Fibroblast of pulmonary artery (primary cell): ENCODE measurements at regions not wholly inside any gene's neighbourhood (a gene's known extent, or its start where the extent isn't known, plus 50 kb on each side); places are given as distances from the start of the nearest gene placed in this dataset.

Experiments used
- DNase-seq: peaks from one replicate; pipeline ENCODE4 v3.0.0-alpha.2; 2010; ENCODE audit warnings: low read depth
- H3K4me3 ChIP-seq: replicated peaks from 2 replicates; pipeline ENCODE4 v1.5.1; 2011; ENCODE audit warnings: low read depth, mild to moderate bottlenecking, control low read depth, low read length, moderate library complexity
- TF ChIP-seq, protein P1 (sequence below): IDR thresholded peaks from 2 replicates; pipeline ENCODE4 v1.5.1; 2011; ENCODE audit warnings: mild to moderate bottlenecking, control low read depth, low read length, inconsistent platforms; ENCODE audit errors: missing control alignments

DNA sequence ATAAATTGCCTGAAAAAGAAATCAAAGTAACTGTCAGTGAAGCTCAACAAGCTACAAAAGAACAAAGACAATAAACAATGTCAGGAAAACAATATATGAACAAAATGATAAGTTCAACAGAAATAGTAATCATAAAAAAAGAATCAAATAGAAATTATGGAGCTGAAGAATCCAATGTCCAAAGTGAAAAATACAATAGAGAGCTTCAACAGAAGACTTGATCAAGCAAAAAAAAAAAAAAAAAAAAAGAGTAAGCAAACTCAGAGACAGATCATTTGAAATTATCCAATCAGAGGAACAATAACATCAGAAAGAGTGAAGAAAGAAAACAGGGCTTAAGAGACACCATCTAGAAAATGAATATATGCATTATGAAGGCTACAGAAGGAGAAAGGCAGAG is 251.4 kb upstream of the SAMSN1 start:
- TF ChIP-seq, protein P1, sequence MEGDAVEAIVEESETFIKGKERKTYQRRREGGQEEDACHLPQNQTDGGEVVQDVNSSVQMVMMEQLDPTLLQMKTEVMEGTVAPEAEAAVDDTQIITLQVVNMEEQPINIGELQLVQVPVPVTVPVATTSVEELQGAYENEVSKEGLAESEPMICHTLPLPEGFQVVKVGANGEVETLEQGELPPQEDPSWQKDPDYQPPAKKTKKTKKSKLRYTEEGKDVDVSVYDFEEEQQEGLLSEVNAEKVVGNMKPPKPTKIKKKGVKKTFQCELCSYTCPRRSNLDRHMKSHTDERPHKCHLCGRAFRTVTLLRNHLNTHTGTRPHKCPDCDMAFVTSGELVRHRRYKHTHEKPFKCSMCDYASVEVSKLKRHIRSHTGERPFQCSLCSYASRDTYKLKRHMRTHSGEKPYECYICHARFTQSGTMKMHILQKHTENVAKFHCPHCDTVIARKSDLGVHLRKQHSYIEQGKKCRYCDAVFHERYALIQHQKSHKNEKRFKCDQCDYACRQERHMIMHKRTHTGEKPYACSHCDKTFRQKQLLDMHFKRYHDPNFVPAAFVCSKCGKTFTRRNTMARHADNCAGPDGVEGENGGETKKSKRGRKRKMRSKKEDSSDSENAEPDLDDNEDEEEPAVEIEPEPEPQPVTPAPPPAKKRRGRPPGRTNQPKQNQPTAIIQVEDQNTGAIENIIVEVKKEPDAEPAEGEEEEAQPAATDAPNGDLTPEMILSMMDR = no peak
- DNase-seq = no peak
- no peak overlapping the region for H3K4me3 ChIP-seq

DNA sequence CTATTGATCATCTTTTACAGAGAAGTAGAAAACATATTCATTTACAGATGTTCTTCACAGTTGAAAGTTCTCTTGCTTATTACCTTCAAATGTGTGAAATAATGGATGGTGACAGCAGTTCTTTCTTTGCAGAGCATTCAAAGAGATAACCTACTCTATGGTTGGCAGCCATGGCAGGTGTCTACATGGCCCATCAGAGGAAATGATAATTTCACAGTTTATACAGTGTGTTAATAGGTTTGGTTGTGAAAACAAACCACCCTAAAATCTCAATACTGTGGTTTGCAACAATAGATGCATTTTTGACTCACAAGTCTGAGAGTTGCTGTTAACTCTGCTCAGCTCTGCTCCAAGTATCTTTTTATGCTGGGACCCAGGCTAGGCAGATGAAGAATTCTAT is 241.2 kb upstream of the SAMSN1 start:
- H3K4me3 ChIP-seq = no peak overlapping the region
- DNase-seq = no peak
- TF ChIP-seq, protein P1 = no peak

DNA sequence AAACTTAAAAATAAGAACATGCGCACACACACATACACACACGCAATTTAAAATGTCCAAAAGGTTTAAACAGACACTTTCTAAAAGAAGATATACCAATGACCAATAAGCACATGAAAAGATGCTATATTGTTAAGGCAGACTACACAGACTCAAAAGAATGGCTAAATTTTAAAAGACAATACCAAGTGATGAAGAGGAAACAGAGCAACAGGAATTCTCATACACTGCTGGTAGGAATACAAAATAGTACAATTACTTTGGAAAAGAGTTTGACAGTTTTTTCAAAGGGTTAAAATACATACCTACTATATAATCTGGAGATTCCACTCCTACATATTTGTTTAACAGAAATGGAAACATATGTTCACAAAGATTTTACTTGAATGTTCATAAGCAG is 239.6 kb upstream of the SAMSN1 start:
- DNase-seq = no peak
- TF ChIP-seq, protein P1 = no peak

DNA sequence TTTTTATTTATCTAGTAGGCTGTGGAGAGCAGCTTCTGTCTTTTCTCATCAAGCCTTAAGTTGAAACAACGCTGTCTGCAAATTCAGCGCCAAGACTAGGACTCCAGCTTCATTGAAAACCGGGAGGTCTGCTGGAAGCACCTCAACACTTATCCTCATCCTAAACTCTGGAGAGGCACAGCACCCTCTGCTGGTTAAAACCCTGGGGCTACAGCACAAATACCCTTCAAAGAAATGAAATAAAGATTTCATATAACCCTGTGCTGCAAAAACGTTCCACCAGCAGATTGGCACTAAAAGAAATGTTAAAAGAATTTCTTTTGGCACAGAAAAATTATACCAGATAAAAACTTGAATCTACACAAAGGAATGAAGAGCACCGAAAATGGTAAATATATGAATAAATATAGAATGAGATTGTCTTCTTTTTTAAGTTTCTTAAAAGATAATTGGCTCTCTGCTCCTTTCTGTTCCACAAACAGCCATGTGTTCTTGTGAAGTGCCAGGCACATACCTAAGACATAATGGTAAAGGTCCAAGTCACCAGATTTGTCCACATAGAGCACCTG is 227.7 kb upstream of the SAMSN1 start:
- H3K4me3 ChIP-seq = no peak overlapping the region
- peak; percentile 47 for DNase-seq
- TF ChIP-seq, protein P1 = peak; percentile 53

More for the DNA sequence above, 239.6 kb upstream of the SAMSN1 start:
- no peak overlapping the region for H3K4me3 ChIP-seq

DNA sequence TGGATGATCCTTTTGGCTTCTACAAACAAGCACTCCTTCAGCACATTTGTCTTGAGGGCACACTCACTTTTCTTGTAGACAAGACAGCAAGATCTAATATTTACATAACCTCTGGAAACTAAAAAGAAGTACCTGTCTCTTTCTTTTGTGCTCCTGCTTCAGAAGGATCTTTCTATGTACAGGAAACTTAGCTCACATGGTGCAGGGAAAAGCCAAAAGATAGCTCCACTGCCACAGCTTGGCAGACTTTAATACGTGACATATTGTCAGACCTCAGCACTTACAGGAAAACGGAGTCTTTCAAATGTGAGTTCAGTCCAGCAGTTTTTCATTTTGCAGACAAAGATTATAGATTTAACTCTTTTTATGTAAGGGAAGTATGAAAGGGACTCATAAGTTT is 225.5 kb upstream of the SAMSN1 start:
- H3K4me3 ChIP-seq = no peak overlapping the region
- TF ChIP-seq, protein P1 = no peak
- DNase-seq = no peak

DNA sequence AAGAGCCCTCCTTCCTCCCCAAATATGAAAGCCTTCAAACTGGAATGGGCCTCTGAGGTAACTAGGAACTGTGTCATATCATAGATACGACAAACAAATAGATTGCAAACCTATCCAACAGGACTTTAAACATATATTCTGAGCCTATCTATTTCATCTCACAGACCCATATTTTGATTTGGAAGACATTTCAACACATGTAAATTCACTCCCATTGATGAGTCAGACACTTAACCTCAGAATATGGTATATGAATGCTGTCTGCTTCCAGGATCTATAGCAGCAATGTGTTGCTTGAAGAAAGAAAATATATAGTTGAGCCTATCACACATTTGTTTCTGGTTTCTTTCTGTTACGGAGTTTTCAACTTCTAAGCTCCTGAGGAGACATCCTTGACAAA is 221.9 kb upstream of the SAMSN1 start:
- no peak overlapping the region for H3K4me3 ChIP-seq
- TF ChIP-seq, protein P1 = no peak
- no peak for DNase-seq

DNA sequence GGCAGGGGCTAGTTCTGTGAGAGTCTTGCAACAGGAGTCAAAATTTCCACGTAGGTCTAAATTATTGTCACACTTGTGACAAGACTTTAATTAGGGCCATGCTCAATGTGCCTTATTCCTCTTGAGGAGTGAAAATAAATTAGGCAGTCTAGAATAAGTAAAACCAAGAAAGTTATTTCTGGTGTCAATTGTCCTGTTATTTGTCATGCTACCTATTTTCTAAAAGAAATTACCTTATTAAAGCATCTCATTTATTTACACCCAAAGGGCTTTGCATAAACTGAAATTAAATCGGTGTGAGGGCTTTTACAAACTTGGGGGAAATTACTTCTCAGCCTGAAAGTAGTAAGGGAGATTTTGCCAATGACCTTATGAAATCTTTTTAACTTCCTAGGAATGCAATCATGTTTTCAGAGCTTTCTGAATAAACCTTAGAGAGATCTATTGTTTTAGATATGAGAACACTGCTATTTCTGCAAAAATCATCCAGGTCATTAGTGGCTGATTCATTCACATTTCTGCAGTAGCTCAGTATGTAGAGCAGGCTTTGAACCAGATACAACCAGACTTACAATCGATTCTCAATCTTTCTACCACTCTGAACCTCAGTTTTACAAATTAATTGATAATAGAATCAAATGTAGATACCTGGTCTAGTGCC is 221.2 kb upstream of the SAMSN1 start:
- DNase-seq = no peak
- TF ChIP-seq, protein P1 = no peak
- no peak overlapping the region for H3K4me3 ChIP-seq
